SK-N-SH (cell line): ENCODE measurements at regions not wholly inside any gene's neighbourhood (a gene's known extent, or its start where the extent isn't known, plus 50 kb on each side); places are given as distances from the start of the nearest gene placed in this dataset.

Experiments used
- CTCF ChIP-seq: fragments of 200-600 bp; sonication (generic); IDR thresholded peaks from 2 replicates; pipeline ENCODE4 v1.6.1; 2017; ENCODE audit warnings: antibody characterized with exemption, mild to moderate bottlenecking, moderate library complexity
- ELF1 ChIP-seq: IDR thresholded peaks from 2 replicates; pipeline ENCODE4 v1.4.0; 2012
- EZH2phosphoT487 ChIP-seq: fragments of 200-600 bp; sonication (generic); IDR thresholded peaks from 2 replicates; pipeline ENCODE4 v1.6.1; 2017; ENCODE audit warnings: low read depth, mixed run types, mild to moderate bottlenecking, antibody characterized with exemption, moderate library complexity, borderline replicate concordance
- FOSL2 ChIP-seq: IDR thresholded peaks from 2 replicates; pipeline ENCODE4 v1.4.0; 2012; ENCODE audit warnings: low read depth, mild to moderate bottlenecking, moderate library complexity, borderline replicate concordance
- FOXM1 ChIP-seq: IDR thresholded peaks from 2 replicates; pipeline ENCODE4 v1.4.0; 2012; ENCODE audit warnings: low read depth, mild to moderate bottlenecking
- MEF2A ChIP-seq: IDR thresholded peaks from 2 replicates; pipeline ENCODE4 v1.4.0; 2012; ENCODE audit warnings: low read depth, borderline replicate concordance
- NFIC ChIP-seq: IDR thresholded peaks from 2 replicates; pipeline ENCODE4 v1.4.0; 2012; ENCODE audit warnings: borderline replicate concordance
- PBX3 ChIP-seq: IDR thresholded peaks from 2 replicates; pipeline ENCODE4; 2012
- SMC3 ChIP-seq: IDR thresholded peaks from 2 replicates; pipeline ENCODE4 v1.6.1; 2012; ENCODE audit warnings: low read depth, low read length, improper control_type of control experiment
- USF1 ChIP-seq: IDR thresholded peaks from 2 replicates; pipeline ENCODE4 v1.4.0; 2012; ENCODE audit warnings: low read depth, borderline replicate concordance
- USF2 ChIP-seq: fragments of 150-350 bp; IDR thresholded peaks from 2 replicates; pipeline ENCODE4 v1.6.1; 2017; ENCODE audit warnings: antibody characterized with exemption, low read length, low read depth, borderline replicate concordance
- ZBTB33 ChIP-seq: IDR thresholded peaks from 2 replicates; pipeline ENCODE4 v1.4.0; 2012; ENCODE audit warnings: low read depth, borderline replicate concordance

- TF ChIP-seq CTCF (no peak), FOXM1 (no peak), SMC3 (no peak), FOSL2 (no peak), USF1 (no peak), USF2 (no peak), EZH2phosphoT487 (no peak), PBX3 (no peak), NFIC (no peak), MEF2A (no peak), ZBTB33 (no peak), ELF1 (no peak)
These were observed 335.9 kb upstream of the KCNMB2 start for GRCh38 chr3:178200316-178200715.
